Stomach smooth muscle (tissue), 2 donors: ENCODE measurements at regions not wholly inside any gene's neighbourhood (a gene's known extent, or its start where the extent isn't known, plus 50 kb on each side); places are given as distances from the start of the nearest gene placed in this dataset.

ENCODE experiments used
- H3K27ac ChIP-seq: one replicate; pipeline ENCODE4 v1.7.0; 2013; ENCODE audit warnings: mild to moderate bottlenecking, low read length, inconsistent platforms
- H3K27me3 ChIP-seq, 2 donors: one replicate each; pipeline ENCODE4 v1.7.0; 2013; ENCODE audit warnings: low read length in 2 of 2; ENCODE audit not compliant: insufficient read depth in 2 of 2, control insufficient read depth in 1 of 2
- H3K36me3 ChIP-seq, 2 donors: one replicate each; pipeline ENCODE4 v1.7.0; 2013; ENCODE audit warnings: low read length in 2 of 2; ENCODE audit not compliant: control insufficient read depth in 2 of 2, insufficient read depth in 2 of 2
- H3K4me1 ChIP-seq: one replicate; pipeline ENCODE4 v1.7.0; 2013; ENCODE audit warnings: low read length; ENCODE audit not compliant: control insufficient read depth, insufficient read depth
- H3K4me3 ChIP-seq, 2 donors: one replicate each; pipeline ENCODE4 v1.7.0; 2013; ENCODE audit warnings: low read length in 2 of 2
- H3K9ac ChIP-seq, 2 donors: one replicate each; pipeline ENCODE4 v1.7.0; 2013; ENCODE audit warnings: low read length in 2 of 2, mild to moderate bottlenecking in 1 of 2
- H3K9me3 ChIP-seq, 2 donors: one replicate each; pipeline ENCODE4 v1.7.0; 2013; ENCODE audit warnings: low read length in 2 of 2; ENCODE audit not compliant: control insufficient read depth in 2 of 2
- donor health status: healthy.
- donor health status: Pancreatic carcinoma.

- peaks cover 25% of the 10 kb centered on the region for H3K4me1 ChIP-seq
- H3K9ac ChIP-seq: no peak overlapping the region
- no peaks in the 10 kb centered on the region for H3K9me3 ChIP-seq
- H3K27ac ChIP-seq: no peak overlapping the region
- H3K36me3 ChIP-seq: no peaks in the 10 kb centered on the region
- no peak overlapping the region for H3K4me3 ChIP-seq
- H3K27me3 ChIP-seq: peaks cover 0 to 4% of the 10 kb centered on the region in 2 donors
Observed at GRCh38 chr14:61106959-61107641, 126.1 kb downstream of the SLC38A6 start.

DNA sequence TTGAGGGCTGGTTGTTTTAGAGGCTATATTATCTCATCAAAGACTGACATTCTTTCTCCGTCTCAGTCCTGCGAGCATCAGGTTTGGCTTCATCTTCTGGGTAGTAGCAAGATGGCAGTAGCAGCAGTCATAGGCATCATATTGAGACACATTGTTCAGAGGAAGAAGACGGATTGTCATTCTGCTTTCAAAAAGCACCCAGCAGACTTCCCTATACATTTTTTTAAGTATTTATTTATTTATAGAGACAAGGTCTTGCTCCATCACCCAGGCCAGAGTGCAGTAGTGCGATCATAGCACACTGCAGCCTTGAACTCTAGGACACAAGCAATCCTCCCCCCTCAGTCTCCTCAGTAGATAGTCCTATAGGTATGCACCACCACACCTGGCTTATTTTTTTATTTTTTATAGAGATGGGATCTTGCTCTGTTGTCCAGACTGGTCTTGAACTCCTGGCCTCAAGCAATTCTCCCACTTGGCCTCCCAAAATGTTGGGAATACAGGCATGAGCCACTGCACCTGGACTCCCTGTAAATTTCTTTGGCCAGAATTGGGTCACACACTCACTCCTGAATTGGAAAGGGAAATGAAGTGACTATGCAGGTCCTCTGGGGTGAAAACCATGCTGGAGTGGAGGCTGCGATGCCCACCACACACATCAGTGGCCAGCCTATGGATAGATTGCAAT is 125.4 kb downstream of the SLC38A6 start:
- Histone ChIP-seq H3K4me1 (peaks cover 31% of the 10 kb centered on the region), H3K9me3 (no peaks in the 10 kb centered on the region), H3K27me3 (peaks cover 0 to 3% of the 10 kb centered on the region in 2 donors), H3K9ac (no peak overlapping the region), H3K27ac (no peak overlapping the region), H3K36me3 (no peaks in the 10 kb centered on the region), H3K4me3 (no peak overlapping the region)

DNA sequence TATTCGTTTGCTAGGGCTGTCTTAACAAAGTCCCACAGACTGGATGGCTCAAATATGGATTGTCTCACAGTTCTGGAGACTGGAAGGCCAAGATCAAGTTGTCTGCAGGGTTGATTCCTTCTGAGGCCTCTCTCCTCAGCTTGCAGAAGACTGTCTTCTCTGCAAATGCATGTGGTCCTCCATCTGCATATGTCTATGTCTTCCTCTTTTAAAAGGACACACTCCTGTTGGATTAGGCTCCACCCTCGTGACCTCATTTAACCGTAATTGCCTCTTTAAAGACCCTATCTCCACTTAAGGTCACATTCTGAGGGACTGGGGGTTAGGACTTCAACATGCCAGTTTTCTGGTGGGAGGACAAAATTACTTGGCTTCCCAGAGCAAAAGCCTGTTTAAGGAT is 123.3 kb downstream of the SLC38A6 start:
- H3K36me3 ChIP-seq: no peaks in the 10 kb centered on the region
- peaks cover 25% of the 10 kb centered on the region for H3K4me1 ChIP-seq
- H3K27ac ChIP-seq: no peak overlapping the region
- H3K9ac ChIP-seq: no peak overlapping the region
- H3K9me3 ChIP-seq: no peaks in the 10 kb centered on the region
- no peaks in the 10 kb centered on the region for H3K27me3 ChIP-seq
- H3K4me3 ChIP-seq: peak overlapping the region in 1 of 2 donors; percentile 33

- no peak overlapping the region for H3K27ac ChIP-seq
- no peaks in the 10 kb centered on the region for H3K36me3 ChIP-seq
- no peaks in the 10 kb centered on the region for H3K9me3 ChIP-seq
- H3K9ac ChIP-seq: peak overlapping the region in 1 of 2 donors; percentile 29
- H3K4me1 ChIP-seq: peaks cover 21% of the 10 kb centered on the region
- H3K27me3 ChIP-seq: no peaks in the 10 kb centered on the region
- peak overlapping the region; percentile 33 to 49 for H3K4me3 ChIP-seq
Observed at GRCh38 chr14:61103541-61104339, 122.7 kb downstream of the SLC38A6 start.

- no peaks in the 10 kb centered on the region for H3K36me3 ChIP-seq
- H3K27ac ChIP-seq: no peak overlapping the region
- peaks cover 21% of the 10 kb centered on the region for H3K4me1 ChIP-seq
- H3K9ac ChIP-seq: no peak overlapping the region
- H3K27me3 ChIP-seq: no peaks in the 10 kb centered on the region
- H3K4me3 ChIP-seq: no peak overlapping the region
- H3K9me3 ChIP-seq: peaks cover 0 to 3% of the 10 kb centered on the region in 2 donors
Observed at GRCh38 chr14:61102549-61103466, 121.8 kb downstream of the SLC38A6 start.
